WERI-Rb-1 (cell line): ENCODE measurements at regions not wholly inside any gene's neighbourhood (a gene's known extent, or its start where the extent isn't known, plus 50 kb on each side); places are given as distances from the start of the nearest gene placed in this dataset.

Experiments
- DNase-seq: peaks from one replicate; pipeline ENCODE4 v3.0.0-alpha.2; 2020
- H3K27ac ChIP-seq: fragments of 250-450 bp; sonication (Bioruptor Pico); 2 replicates; pipeline ENCODE4 v1.5.1; 2020; ENCODE audit warnings: mild to moderate bottlenecking, moderate library complexity
- H3K27me3 ChIP-seq: fragments of 250-450 bp; sonication (Bioruptor Pico); 2 replicates; pipeline ENCODE4 v1.5.1; 2021; ENCODE audit warnings: mild to moderate bottlenecking, low read depth, moderate library complexity; ENCODE audit not compliant: insufficient read depth, severe bottlenecking
- H3K36me3 ChIP-seq: fragments of 250-450 bp; sonication (Bioruptor Pico); 2 replicates; pipeline ENCODE4 v1.5.1; 2020; ENCODE audit warnings: mild to moderate bottlenecking, moderate library complexity
- H3K4me3 ChIP-seq: 2 replicates; pipeline ENCODE4 v1.5.1; 2011; ENCODE audit warnings: low read depth, mild to moderate bottlenecking, control low read depth, low read length
- H3K9me3 ChIP-seq: fragments of 250-450 bp; sonication (Bioruptor Pico); 2 replicates; pipeline ENCODE4 v1.5.1; 2021; ENCODE audit warnings: mild to moderate bottlenecking, moderate library complexity; ENCODE audit not compliant: severe bottlenecking
- TF ChIP-seq, protein P1 (sequence below): IDR thresholded peaks from 2 replicates; pipeline ENCODE4 v1.5.1; 2011; ENCODE audit warnings: low read depth, mild to moderate bottlenecking, control low read depth, inconsistent platforms, low read length

DNA sequence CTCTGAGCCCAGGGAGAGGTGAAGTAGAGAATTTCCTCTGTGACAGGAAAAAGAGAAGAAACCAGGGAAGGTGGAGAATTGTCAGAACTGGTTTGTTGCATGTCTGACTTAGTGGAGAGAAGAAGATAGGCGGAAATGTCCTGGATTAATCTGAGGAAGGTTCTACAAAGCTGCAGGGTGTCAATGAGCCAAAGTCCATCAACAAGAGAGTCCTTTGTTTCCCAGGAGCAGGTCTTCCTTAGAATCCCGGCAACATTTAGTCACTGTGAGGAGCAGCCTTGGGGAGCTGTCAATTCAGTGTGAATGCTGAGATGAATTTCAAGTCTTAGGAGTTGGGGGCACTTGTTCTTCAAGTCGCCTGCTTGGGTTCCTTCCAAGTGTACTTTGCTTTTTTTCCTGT lies 88.4 kb upstream of the CELF4 start:
- no peaks in the 10 kb centered on the region for H3K27me3 ChIP-seq
- DNase-seq = no peak
- H3K27ac ChIP-seq = no peak overlapping the region
- H3K4me3 ChIP-seq = no peak overlapping the region
- H3K36me3 ChIP-seq = no peaks in the 10 kb centered on the region
- TF ChIP-seq, protein P1, sequence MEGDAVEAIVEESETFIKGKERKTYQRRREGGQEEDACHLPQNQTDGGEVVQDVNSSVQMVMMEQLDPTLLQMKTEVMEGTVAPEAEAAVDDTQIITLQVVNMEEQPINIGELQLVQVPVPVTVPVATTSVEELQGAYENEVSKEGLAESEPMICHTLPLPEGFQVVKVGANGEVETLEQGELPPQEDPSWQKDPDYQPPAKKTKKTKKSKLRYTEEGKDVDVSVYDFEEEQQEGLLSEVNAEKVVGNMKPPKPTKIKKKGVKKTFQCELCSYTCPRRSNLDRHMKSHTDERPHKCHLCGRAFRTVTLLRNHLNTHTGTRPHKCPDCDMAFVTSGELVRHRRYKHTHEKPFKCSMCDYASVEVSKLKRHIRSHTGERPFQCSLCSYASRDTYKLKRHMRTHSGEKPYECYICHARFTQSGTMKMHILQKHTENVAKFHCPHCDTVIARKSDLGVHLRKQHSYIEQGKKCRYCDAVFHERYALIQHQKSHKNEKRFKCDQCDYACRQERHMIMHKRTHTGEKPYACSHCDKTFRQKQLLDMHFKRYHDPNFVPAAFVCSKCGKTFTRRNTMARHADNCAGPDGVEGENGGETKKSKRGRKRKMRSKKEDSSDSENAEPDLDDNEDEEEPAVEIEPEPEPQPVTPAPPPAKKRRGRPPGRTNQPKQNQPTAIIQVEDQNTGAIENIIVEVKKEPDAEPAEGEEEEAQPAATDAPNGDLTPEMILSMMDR = no peak
- H3K9me3 ChIP-seq = no peaks in the 10 kb centered on the region

DNA sequence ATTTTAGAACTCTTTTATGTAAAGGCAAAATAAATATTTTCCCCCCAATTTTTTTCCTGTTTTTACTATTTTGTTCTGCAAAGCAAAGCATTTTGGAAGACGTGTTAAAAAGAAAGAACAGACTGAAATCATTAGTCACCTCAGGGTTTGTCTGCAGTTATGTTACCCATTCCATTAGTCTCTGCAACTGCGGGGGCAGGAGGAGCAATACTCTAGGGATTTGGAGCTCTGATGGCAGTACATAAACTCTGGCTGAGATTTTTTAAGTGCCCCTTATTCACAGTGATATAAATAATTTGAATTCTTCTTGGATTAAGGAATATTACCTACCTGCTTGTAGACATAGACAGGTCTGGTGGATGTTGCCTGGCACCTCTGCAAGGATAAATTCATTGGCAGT lies 88.0 kb upstream of the CELF4 start:
- TF ChIP-seq, protein P1 = no peak
- DNase-seq = no peak
- H3K9me3 ChIP-seq = no peaks in the 10 kb centered on the region
- H3K27me3 ChIP-seq = no peaks in the 10 kb centered on the region
- H3K36me3 ChIP-seq = no peaks in the 10 kb centered on the region
- H3K4me3 ChIP-seq = no peak overlapping the region
- no peak overlapping the region for H3K27ac ChIP-seq

DNA sequence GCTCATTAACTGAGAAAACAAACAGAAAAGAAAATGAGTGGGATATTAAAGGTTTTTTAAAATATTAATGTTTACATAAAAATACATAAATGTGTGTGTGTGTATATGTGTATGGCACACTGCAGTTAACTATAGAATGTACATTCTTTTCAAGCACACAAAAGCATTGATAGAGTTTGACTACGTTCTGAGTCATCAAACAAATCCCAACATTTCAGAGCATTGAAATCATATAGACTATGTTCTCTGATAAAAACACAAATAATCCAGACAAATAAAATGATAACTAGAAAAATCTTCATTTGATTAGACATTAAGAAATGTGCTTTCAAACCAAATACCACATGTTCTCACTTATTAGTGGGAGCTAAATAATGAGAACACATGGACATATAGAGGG lies 84.3 kb upstream of the CELF4 start:
- no peaks in the 10 kb centered on the region for H3K36me3 ChIP-seq
- DNase-seq = no peak
- peaks cover 6% of the 10 kb centered on the region for H3K9me3 ChIP-seq
- no peak overlapping the region for H3K27ac ChIP-seq
- H3K4me3 ChIP-seq = no peak overlapping the region
- H3K27me3 ChIP-seq = no peaks in the 10 kb centered on the region
- TF ChIP-seq, protein P1 = no peak

DNA sequence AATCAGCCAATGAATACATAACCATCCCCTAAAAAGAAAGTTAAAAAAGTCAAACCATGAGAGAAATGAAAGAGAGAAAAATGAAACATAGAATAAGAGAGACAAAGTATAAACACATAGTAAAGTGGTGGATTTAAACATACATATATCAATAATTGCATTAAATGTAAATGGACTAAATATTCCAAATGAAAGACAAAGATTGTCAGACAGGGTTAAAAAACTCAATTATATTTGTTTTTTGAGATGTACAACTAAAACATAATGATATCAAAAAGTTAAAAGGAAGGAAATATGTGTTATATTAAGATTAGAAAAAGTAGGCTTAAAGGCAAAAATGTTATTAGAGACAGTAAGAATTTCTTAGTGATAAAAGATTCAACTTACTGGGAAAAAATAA lies 83.8 kb upstream of the CELF4 start:
- no peaks in the 10 kb centered on the region for H3K27me3 ChIP-seq
- no peak overlapping the region for H3K27ac ChIP-seq
- no peak for DNase-seq
- H3K4me3 ChIP-seq = no peak overlapping the region
- H3K36me3 ChIP-seq = no peaks in the 10 kb centered on the region
- H3K9me3 ChIP-seq = peaks cover 6% of the 10 kb centered on the region
- TF ChIP-seq, protein P1 = no peak

DNA sequence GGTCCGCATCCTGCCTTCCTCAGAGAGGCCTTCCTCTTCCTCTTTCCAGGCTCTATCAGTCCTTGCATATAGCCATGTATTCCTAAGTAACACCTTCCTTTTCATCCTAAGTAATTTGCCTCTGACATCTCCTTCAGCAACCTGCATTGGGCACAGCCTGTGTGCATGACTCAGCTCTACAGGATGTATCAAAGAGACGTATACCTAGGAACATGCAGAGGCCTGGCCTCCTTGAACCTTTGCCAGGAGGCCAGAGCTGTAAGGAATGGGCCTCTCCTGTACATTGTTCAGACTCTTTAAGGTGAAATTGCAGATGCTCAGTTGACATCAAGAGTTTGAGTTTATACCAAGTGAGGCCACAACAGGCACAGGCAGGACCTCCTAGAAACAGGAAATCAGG lies 76.0 kb upstream of the CELF4 start:
- Histone ChIP-seq H3K36me3 (no peaks in the 10 kb centered on the region), H3K27ac (no peak overlapping the region), H3K9me3 (peaks cover 6% of the 10 kb centered on the region), H3K4me3 (no peak overlapping the region), H3K27me3 (no peaks in the 10 kb centered on the region)
- no peak for DNase-seq
- TF ChIP-seq, protein P1 = no peak

DNA sequence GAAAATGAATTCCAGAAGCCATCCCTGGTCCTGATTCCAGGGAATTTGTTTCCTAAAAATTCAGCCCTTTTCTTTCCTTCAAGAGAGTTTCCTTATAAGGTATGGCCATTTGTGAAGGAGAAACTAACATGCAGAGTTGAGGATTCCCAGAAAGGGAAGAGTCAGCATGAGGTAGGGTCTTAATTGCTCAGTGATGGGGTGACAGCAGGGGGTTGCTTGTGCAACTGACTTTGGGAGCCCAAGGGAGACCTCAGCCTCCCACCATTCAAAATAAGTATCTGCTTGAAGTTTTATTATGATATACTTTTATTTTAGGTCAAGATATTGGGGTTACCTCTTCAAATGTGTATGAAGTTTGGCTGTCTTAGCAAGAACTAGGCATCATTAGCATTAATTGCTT lies 74.9 kb upstream of the CELF4 start:
- Histone ChIP-seq H3K27ac (no peak overlapping the region), H3K4me3 (no peak overlapping the region), H3K27me3 (no peaks in the 10 kb centered on the region), H3K9me3 (peaks cover 5% of the 10 kb centered on the region), H3K36me3 (no peaks in the 10 kb centered on the region)
- no peak for DNase-seq
- TF ChIP-seq, protein P1 = no peak
